ENCODE measurements at regions not wholly inside any gene's neighbourhood (a gene's known extent, or its start where the extent isn't known, plus 50 kb on each side); places are given as distances from the start of the nearest gene placed in this dataset.

DNA sequence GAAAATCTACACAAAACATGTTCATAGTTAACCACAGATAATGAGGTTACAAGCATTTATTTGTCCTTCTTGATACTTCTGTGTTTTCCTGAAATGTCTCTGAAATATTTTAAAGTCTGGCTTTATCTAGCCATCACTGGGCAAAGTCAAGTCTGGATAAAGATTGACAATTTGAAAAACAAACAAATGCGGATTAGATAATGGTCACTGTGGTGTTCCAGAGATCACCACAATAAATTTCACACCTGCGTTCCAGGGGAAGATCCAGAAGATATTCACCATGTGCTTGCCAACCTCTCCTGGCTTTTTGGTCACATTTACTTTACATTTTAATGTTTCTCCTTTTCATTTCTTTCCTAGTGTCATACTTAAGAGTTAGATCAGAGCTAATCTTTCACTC, 109.7 kb upstream of the CCDC28A start:
- TF ChIP-seq, protein P1, sequence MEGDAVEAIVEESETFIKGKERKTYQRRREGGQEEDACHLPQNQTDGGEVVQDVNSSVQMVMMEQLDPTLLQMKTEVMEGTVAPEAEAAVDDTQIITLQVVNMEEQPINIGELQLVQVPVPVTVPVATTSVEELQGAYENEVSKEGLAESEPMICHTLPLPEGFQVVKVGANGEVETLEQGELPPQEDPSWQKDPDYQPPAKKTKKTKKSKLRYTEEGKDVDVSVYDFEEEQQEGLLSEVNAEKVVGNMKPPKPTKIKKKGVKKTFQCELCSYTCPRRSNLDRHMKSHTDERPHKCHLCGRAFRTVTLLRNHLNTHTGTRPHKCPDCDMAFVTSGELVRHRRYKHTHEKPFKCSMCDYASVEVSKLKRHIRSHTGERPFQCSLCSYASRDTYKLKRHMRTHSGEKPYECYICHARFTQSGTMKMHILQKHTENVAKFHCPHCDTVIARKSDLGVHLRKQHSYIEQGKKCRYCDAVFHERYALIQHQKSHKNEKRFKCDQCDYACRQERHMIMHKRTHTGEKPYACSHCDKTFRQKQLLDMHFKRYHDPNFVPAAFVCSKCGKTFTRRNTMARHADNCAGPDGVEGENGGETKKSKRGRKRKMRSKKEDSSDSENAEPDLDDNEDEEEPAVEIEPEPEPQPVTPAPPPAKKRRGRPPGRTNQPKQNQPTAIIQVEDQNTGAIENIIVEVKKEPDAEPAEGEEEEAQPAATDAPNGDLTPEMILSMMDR (IDR thresholded peaks at IDR 0.05 in 4 of 5, conservative IDR thresholded peaks at IDR 0.05 in 1 of 5), result no peak
- TF ChIP-seq POLR2A (IDR thresholded peaks at IDR 0.05), result no peak
